Islet precursor cell (in vitro differentiated cells): ENCODE measurements at regions not wholly inside any gene's neighbourhood (a gene's known extent, or its start where the extent isn't known, plus 50 kb on each side); places are given as distances from the start of the nearest gene placed in this dataset.
"Not testable (repeated sequence)": the region's sequence is repeated elsewhere in the genome, so short reads cannot be mapped to it uniquely, and the experiment has no call there.

ENCODE experiments used
- DNase-seq: peaks from one replicate; pipeline ENCODE4 v3.0.0-alpha.2; 2018

DNA sequence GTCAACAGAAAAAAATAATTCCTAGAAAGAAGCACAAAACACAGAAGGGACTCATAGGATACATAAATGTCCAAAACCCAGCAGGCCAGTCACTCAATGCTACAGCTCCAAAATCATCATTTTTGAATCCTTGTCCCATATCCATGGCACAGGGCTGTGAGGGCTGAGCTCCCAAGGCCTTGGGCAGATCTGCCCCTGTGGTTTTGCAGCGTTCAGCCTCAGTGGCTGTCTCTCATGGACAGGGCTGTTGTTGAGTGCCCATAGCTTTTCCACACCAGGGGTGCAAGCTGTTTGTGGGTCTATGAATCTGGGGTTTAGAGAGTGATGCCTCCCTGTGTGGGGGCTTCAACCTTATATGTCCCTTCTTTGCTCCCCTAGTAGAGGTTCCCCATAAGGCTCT lies 243.2 kb downstream of the CWH43 start:
- DNase-seq = not testable (repeated sequence)

DNA sequence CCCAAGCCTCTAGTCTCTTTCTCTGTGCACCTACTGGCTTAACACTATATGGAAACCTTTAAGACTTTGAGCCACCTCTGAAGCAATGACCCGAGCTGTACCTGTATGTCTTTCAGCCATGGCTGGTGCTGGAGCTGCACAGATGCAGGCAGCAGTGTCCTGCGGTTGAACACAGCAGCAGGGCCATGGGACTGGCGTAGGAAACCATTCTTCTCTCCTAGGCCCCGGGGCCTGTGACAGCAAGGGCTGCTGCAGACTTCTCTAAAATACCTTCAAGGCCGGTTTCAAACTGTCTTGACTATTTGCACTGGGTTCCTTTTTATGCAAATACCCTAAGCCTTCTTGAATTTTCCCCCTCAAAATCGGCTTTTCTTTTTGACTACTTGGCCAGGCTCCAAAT lies 243.6 kb downstream of the CWH43 start:
- not testable (repeated sequence) for DNase-seq

DNA sequence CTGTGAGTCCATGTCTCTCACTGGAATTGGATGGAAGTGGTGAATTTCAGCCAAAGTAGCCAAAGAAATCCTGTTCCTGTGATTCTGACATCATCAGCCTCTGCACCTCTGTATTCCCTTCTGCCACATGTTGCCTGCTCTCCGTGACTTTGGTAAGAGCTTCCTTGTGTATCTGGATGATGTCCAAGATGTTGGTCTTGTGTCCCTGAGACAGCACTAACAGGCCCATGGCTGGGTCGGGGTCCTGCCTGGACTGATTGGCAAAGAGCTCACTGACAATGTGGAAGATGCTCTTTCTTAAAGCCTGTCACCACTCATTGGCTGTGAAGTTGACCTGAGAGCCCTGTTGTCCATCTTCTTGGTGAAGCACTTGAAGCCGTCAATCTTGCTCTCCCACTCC lies 247.3 kb downstream of the CWH43 start:
- not testable (repeated sequence) for DNase-seq

DNA sequence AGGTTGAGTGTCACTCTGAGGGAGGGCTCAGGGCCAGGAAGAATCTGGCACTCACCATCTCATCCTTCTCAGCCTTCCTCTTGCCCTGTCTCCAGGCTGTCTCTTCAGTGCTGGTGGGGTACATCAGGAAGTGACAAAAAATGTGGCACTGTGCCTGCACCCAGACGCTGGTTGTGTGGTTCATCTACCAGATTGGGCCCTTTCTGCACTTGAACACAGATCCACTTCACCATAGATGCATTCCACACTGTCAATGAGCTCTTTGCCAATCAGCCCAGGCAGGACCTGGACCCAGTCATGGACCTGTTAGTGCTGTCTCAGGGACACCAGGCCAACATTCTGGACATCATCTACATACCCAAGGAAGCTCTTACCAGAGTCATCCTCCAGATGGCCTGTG lies 247.7 kb downstream of the CWH43 start:
- not testable (repeated sequence) for DNase-seq

DNA sequence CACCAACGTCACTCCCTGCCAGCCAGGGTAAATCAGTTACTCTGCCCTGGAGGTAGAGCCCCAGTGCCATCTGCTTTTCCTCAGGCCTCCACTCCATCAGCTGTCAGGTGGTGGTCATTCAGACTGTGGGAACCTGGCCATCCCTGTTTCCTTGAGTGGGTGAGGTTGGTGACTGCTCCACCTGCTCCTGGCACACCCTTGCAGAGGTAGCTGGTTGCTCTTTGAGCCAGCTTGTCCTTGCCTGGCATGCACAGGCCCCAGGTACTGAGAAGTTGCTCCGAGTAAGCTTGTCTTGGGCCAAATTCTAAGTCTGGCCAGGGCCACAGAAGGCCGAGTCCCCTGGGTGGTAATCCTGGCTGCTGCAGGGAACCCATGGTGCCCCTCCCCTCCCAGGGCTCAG lies 248.3 kb downstream of the CWH43 start:
- not testable (repeated sequence) for DNase-seq

DNA sequence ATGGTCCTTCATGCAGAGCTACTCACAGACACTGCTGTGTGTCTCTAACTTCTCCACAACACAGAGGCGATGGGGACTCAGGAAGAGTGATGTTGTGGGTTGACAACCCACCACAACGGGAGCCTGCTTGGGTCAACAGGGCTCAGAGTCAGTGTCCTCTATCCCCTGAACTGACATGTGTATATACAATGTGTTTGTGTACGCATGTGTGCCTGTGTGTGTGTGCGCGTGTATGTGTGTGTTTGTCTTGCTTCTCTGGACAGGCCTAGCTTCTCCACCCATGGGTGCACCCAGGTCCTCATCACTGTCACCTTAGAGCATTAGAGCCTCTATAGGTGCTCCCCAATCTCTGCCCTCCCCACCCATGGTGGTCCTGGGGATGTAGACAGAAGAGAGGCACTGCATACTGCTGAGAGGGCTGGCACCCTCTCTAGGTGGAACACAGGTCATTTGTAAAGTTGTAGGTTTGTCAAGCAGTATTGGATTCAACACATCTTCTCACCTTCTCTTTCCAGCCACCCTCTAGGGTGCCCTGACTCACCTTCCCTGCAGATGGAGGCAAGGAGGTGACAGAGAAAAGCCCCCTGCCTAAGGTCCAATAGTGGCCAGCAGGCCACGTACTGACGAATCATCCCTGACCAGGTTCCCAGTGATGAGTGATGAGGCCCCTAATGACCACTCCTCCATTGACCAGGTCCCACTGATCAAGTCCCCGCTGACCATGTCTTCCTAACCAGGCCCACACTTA lies 249.5 kb downstream of the CWH43 start:
- DNase-seq = not testable (repeated sequence)

DNA sequence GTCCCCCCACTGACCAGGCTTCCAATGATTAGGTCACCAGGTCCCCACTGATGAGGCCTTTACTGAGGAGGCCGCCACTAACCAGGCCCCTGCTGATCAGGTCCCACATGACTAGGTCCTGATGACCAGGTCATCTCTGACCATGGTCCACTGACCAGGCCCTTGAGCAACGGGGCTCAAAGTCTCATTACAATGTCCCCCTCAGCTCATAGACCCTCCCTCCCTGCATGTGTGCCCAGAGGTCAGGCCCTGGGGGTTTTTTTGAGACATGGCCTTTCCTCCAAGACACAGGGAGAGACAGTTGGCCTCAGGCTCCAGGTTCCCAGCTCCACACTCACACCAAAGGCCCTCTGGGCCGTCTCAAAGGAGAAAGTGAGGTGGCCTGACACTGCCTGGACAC lies 250.4 kb downstream of the CWH43 start:
- not testable (repeated sequence) for DNase-seq

DNA sequence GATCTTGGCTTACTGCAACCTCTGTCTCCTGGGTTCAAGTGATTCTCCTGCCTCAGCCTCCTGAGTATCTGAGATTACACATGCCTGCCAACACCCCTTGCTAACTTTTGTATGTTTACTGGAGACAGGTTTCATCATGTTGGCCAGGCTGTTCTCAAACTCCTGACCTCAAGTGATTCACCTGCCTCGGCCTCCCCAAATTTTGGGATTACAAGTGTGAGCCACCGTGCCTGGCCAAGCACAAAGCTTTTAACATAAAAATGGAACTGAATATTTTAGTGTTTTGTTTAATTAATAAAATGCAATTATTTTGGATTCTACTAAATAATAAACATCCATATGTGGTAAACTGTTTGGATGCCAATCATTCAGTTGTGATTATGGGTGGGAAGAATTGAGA lies 255.2 kb downstream of the CWH43 start:
- DNase-seq = not testable (repeated sequence)

DNA sequence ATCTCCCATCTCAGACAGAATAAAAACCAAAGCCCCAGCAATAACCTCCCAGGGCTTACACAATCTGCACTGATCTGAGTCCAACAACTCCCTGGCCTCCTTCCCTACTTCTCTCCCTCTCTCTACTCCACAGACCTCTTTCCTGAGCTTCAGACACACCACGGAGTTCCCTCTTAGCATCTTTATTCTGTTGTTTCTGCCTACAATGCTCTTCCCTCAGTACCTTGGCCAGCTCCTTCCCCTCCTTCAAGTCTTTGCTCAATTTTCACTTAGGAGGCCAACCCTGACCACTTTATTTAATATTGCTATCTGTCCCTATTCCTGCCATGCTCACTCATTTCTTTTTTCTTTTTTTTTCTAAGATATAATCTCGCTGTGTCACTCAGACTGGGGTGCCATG lies 276.7 kb downstream of the CWH43 start:
- DNase-seq = not testable (repeated sequence)

DNA sequence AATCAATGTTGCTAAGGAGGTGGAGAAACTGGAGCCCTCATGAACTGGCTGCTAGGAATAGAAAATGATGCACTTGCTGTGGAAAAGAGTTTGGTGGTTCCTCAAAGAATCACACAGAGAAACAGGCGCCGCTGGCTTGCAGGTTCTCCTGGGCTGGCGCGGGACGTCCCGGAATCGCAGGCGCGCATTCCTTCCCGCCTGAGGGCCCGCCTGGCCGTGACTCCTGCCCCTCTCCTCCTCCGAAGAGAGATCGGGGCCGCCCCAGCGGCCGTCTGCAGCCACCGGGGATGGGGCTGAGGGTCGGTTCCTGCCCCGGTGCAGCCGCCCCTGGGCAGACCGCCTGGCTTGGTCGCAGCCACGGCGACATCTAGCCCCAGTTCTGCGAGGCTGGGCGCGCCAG lies 284.4 kb downstream of the CWH43 start:
- DNase-seq = not testable (repeated sequence)

DNA sequence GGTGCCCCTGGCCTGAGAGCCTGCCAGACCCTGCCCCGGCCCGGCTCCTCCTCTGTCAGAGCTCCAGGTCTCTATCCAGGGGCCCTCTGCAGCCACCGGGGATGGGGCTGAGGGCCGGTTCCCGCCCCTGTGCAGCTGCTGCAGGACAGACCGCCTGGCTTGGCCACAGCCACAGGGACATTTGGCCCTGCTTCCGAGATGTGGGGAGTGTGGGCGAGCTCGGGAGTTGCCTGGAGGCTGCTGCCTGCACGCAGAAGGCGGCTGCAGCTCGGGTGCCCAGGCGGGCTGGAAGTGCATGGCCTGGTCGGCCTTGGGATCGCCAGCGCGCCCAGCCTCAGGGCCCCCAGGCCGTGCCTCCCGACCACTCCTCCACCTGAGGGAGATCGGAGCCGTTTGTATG lies 284.8 kb downstream of the CWH43 start:
- not testable (repeated sequence) for DNase-seq

DNA sequence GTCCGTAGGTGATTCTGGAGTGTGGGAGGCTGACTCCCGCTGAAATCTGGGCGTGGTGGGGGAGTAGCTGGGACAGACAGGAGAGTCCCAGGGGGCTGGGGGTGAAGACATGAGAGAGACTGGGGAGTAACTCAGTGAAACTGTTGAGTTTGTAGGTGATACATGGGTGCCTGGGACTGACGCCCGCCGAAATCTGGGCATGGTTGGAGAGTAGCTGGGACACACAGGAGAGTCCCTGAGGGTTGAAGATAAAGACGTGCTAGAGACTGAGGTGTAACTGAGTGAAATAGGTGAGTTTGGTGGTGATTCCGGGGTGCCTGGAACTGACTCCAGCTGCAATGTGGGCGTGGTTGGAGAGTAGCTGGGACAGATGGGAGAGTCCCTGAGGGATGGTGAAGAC lies 299.8 kb downstream of the CWH43 start:
- DNase-seq = not testable (repeated sequence)

DNA sequence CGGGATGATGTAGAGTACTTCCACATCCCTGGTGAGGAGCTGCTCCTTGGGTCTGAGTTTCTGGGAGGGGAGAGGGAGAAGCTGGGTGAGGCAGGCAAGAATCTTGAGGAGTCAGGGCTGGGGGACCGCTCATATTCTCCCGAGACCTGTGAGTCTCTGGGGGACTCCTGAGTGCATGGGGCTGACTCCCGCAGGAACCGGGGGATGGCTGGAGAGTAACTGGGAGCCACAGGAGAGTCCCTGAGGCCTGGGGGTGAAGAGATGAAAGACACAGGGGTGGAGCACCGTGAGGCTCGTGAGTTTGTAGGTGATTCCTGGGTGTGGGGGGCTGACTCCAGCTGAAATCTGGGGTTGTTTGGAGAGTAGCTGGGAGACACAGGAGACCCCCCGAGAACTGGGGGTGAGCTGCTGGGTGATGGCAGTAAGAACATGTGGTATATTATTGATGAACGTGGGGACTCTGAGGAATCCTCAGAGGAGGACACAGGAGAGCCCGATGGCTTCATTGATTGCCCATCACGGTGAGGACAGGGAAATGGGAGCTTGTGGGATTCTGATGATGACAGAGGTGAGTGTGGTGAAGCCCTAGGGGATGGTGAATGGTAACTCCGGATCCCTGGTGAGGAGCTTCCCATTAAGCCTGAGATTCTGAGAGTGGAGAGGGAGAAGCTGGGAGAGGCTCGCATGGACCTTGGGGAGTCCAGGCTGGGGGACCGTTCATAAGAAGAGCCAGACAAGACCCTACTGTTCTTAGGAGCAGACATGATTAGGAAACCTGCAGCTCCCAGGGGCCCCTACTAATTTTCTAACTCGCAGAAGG lies 301.1 kb downstream of the CWH43 start:
- peak; percentile 49 for DNase-seq

DNA sequence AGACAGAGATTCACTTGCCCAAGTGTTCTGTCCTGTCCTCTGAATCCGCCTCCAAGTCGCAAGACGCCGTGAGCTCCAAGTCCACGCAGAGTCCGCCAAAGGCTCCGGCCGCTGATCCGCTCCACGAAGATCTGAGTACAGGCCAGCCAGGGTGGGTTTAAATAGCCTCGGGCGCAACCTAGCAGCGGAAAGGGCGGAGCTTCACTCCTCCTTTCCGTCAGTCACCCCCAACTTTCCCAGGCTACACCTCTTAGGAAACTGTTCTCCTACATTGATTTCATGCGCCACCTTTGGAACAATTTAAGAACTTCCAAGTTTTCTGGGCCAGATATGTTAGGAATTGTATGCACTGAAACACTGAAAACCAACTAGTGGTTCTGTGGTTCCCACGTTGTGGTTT lies 301.8 kb downstream of the CWH43 start:
- peak; percentile 54 for DNase-seq

DNA sequence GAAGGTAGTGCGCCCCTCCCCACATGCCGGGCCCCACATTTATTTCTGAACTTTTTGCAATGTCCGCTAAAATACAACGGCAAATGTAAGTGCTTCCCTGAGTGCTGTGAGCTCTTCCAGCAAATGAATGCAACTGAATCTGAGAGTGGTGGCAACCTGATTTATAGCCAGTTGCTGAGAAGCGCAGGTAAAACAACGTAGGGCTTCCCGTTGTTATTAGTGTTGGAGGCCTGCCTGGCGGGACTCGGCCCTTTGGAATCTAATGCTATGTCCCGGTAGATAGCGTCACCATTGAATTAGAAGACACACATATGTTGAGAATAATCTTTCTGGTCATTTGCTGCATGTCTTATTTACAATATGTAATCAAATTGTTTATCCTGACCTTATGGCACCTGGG lies 302.7 kb downstream of the CWH43 start:
- DNase-seq = peak; percentile 46

DNA sequence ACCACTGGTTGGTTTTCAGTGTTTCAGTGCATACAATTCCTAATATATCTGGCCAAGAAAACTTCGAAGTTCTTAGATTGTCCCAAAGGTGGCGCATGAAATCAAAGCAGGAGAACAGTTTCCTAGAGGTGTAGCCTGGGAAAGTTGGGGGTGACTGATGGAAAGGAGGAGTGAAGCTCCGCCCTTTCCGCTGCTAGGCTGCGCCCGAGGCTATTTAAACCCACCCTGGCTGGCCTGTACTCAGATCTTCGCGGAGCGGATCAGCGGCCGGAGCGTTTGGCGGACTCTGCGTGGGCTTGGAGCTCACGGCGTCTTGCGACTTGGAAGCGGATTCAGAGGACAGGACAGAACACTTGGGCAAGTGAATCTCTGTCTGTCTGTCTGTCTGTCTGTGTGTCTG lies 328.7 kb downstream of the CWH43 start:
- DNase-seq = not testable (repeated sequence)

DNA sequence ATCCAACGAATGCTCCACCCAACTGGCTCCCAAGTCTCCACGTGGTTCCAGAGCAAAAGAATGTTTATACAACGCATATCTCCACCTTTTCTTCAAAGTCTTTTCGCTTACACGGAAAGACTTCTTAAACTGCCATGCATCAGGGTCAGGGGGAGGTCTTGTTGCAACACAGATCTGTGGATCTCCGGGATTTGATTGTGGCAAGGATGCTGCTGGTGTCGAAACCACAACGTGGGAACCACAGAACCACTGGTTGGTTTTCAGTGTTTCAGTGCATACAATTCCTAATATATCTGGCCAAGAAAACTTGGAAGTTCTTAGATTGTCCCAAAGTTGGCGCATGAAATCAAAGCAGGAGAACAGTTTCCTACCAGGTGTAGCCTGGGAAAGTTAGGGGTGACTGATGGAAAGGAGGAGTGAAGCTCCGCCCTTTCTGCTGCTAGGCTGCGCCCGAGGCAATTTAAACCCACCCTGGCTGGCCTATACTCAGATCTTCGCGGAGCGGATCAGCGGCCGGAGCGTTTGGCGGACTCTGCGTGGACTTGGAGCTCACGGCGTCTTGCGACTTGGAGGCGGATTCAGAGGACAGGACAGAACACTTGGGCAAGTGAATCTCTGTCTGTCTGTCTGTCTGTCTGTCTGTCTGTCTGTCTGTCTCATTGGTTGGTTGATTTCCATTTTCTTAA lies 334.8 kb downstream of the CWH43 start:
- DNase-seq = not testable (repeated sequence)

DNA sequence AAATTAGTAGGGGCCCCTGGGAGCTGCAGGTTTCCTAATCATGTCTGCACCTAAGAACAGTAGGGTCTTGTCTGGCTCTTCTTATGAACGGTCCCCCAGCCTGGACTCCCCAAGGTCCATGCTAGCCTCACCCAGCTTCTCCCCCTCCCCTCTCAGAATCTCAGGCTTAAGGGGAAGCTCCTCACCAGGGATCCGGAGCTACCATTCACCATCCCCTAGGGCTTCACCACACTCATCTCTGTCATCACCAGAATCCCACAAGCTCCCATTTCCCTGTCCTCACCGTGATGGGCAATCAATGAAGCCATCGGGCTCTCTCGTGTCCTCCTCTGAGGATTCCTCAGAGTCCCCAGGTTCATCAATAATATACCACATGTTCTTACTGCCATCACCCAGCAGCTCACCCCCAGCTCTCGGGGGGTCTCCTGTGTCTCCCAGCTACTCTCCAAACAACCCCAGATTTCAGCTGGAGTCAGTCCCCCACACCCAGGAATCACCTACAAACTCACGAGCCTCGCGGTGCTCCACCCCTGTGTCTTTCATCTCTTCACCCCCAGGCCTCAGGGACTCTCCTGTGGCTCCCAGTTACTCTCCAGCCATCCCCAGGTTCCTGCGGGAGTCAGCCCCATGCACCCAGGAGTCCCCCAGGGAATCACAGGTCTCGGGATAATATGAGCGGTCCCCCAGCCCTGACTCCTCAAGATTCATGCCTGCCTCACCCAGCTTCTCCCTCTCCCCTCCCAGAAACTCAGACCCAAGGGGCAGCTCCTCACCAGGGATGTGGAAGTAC lies 335.6 kb downstream of the CWH43 start:
- DNase-seq = not testable (repeated sequence)

DNA sequence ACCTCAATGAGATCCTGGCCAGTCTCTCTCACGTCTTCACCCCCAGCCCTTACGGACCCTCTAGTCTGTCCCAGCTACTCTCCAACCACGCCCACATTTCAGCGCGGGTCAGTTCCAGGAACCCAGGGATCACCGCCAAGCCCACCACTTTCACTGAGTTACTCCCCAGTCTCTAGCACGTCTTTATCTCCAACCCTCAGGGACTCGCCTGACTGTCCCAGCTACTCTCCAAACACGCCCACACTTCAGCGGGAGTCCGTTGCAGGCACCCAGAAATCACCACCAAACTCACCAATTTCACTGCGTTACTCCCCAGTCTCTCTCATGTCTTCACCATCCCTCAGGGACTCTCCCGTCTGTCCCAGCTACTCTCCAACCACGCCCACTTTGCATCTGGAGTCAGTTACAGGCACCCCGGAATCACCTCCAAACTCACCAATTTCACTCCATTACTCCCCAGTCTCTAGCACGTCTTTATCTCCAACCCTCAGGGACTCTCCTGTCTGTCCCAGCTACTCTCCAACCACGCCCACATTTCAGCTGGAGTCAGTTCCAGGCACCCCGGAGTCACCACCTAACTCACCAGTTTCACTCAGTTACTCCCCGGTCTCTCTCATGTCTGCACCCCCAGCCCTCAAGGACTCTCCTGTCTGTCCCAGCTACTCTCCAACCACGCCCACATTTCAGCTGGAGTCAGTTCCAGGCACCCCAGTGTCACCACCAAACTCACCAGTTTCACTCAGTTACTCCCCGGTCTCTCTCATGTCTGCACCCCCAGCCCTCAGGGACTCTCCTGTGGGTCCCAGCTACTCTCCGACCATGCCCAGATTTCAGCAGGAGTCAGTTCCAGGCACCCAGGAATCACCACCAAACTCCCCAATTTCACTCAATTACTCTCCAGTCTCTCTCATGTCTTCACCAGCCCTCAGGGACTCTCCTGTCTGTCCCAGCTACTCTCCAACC lies 336.8 kb downstream of the CWH43 start:
- DNase-seq = peak; percentile 30

DNA sequence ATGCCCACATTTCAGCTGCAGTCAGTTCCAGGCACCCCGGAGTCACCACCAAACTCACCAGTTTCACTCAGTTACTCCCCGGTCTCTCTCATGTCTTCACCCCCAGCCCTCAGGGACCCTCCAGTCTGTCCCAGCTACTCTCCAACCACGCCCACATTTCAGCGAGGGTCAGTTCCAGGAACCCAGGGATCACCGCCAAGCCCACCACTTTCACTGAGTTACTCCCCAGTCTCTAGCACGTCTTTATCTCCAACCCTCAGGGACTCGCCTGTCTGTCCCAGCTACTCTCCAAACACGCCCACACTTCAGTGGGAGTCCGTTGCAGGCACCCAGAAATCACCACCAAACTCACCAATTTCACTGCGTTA lies 337.5 kb downstream of the CWH43 start:
- DNase-seq = not testable (repeated sequence)
